ENCODE measurements at regions not wholly inside any gene's neighbourhood (a gene's known extent, or its start where the extent isn't known, plus 50 kb on each side); places are given as distances from the start of the nearest gene placed in this dataset.
"Not testable (repeated sequence)": the region's sequence is repeated elsewhere in the genome, so short reads cannot be mapped to it uniquely, and the experiment has no call there.

DNA sequence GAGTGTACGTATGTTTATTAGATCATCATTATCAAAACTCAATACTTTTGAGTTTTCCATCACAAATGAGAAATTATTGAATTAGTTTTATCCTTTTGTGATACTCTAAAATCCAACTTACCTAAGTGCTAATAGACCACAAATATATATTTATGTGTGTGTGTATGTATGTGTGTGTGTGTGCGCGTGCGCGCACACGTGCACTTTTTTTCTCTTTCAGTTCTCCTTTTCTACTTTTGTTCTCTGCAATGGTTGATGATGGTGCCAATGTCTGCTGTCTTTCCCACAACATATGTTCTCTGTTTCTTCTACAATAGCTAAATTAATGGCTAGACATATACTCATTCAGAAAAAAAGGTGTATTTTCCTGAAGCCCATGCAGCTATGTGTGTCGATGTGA lies 571.6 kb upstream of the ARPP21 start:
- DNase-seq = no peak

DNA sequence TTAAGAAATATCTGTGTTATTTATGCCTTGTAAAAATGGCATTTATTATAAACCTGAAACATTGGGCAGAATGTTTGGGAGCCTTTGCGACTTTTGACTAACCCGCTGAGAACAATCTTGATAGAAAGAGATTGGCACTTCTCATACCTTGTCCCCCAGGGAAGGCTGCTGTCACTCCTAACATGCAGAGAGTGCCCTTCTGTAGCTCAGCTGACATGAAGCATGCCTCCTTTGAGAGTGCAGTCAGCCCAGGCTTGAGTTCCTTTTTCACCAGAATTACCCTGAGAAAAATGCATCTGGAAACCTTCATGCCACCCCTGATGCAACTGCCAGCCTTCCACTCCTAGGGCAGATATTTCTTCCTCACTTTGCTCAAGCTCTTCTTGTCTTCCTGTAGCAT lies 569.2 kb upstream of the ARPP21 start:
- no peak for DNase-seq

DNA sequence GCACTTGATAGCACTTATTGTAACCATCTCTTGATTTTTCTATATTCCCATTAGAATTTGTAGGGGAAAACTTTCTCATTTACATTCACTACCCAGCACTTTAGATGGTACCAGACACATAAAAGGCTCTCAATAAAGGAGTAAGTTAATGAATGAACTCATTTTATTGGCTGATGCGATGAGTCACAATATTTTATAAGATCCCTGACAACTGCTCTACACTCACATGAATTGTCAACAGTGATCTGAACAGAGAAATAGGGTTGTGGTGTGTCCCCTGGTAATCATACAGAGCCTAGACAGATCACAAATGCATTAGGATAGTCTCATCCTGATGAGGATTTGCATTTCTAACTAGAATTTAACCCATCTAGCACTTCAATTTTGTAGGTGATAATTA lies 567.6 kb upstream of the ARPP21 start:
- no peak for DNase-seq

DNA sequence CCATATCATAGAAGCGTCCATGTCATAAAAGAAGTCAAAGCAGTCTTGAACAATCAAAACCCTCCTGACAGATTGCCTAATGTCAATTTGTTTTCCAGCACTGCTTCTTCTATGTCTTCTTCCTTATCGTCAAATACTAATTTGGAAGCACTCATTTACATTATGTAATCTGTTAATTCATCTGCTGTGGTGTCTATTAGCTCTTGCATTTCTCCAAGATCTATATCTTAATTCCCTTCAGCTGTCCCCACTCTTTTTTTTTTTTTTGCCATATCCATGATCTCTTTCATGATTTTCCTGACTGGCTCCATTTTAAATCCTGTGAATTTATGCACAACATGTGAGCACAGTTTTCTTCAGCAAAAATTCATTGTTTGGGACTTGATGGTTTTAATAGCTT lies 560.5 kb upstream of the ARPP21 start:
- no peak for DNase-seq

DNA sequence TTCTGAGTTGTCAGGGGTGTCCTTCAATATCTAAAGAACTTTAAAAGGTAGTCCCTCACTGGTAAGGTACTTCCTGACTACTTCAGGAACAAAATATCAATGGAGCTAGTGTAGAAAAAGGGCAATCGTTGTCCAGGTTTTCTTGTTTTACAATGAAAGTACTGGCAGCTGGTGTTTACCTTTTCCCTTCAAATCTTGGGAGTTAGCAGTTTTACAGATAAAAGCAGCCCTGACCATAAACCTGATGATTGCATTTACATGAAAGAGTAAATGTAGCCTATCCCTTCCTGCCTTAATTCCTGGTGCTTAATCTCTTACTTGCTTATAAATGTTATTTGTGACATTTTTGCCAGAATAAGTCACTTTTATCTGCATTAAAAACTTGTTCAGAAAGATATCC lies 559.9 kb upstream of the ARPP21 start:
- no peak for DNase-seq

DNA sequence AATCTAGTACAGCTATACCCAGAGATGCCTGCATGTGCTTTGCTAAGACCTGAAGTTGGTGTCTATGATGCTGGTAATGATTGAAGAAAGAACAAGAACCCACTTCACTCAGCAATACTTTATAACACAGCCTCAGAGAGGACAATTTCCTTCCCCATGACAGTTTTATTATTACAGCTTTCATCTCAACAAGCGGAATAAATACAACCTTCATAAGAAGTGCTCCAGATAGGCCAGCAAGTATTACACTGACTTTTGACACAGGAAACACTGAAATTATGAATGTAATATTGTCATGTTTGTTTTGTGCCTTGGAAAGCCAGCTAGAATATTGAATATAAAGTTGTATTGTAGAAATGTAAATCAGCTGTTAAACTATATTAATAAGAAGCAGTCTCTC lies 557.4 kb upstream of the ARPP21 start:
- DNase-seq = no peak

DNA sequence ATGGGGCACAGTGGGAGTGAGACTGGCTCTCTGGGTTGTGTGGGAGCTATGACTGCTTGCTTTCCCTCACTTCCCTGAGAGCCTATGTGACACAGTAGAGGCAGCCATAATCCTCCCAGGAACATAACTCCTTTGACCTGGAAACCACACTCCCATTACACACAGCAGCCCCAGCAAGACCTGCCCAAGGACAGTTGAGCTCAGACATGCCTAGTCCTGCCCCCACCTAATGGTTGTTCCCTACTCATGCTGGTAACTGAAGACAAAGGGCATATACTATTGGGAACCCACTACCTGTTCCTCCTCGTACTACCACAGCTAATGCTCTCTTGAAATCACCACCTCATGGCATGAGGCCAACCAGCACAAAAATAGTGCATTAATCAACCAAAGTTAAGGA lies 550.4 kb upstream of the ARPP21 start:
- DNase-seq = no peak

DNA sequence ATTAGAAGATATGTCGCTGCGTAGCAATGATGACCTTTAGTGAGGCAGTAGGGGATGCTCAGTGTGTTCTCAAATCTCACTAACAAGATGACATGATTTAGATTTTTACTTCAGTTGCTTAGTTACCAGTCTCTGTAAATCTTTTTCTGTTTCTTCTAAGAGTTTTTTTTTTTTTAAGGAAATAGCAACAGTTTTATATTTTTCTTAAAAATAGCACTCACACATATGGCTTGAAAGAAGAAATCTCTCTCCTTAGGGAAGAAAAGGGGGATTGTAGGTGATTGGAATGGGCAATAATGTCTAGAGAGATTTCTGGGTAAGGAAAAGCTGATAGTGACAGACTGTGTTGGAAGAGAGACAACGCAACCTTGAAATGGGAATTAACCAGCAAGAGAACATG lies 524.6 kb upstream of the ARPP21 start:
- no peak for DNase-seq

DNA sequence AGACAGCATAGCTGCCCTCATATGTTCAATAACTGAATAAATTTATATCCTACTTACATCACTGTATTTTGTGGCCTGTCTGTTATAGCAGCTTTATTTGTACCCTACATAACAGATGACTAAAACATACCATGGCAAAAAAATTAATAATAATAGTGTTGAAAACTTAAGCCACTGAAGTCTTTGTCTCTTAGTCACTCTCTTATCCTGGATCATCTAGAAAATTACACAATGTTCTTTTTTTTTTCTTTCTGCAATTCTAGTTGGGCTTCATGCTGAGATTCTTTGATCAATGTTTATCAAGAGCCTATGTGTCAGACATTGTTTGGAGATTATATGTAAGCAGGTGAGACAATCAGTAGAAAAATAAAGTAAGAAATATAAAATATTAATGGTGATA lies 519.3 kb upstream of the ARPP21 start:
- no peak for DNase-seq

DNA sequence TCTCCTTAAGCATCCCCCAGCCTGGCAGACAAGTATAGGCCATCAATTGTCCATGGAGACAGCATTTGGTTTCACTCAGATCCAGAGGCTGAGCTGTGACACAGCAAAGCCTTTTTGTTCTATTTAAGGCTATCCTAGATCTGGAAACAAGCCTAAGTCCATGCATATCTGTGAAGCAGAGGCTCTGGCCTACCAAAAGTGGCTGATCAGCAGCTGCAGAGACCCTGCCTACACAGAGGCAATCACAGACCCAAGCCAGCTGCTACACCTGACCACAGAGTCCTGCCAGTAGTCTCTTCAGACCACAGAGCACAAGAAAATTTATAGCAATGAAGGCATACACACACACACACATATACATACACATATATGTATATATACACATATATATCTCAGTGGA lies 501.7 kb upstream of the ARPP21 start:
- DNase-seq = no peak

DNA sequence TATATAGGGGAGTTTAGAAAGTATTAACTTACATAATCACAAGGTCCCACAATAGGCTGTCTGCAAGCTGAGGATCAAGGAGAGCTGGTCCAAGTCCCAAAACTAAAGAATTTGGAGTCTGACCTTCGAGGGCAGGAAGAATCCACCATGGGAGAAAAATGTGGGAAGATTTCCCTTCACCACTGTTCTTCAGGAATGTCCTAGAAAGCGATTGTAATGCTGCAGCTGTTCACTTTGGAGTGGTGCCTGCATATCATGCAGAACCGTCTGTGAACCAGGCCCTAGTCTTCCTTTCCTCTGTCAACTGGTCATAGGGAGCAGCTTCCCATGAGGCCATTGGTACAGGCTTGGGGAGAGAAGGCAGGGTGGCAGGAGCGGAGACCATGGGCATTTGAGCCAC lies 497.9 kb upstream of the ARPP21 start:
- DNase-seq = no peak

DNA sequence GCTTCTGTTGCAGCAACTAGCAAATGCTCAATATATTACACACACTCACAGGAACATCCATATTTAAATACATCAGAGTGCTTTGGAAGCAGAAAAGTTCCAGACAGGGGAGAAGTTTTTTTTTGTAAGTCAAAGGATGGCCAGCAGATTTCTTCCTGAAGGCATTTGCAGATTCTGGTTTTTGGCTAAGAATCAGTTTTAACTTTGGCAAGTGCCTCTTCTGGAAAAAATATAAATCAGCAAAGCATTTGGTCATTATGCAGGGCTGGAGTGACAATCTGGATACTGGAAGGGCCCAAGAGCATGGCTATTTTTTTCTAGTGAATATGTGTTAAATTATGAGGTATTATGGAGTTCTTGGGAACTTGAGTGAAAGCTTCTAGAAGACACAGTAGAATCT lies 495.3 kb upstream of the ARPP21 start:
- no peak for DNase-seq

DNA sequence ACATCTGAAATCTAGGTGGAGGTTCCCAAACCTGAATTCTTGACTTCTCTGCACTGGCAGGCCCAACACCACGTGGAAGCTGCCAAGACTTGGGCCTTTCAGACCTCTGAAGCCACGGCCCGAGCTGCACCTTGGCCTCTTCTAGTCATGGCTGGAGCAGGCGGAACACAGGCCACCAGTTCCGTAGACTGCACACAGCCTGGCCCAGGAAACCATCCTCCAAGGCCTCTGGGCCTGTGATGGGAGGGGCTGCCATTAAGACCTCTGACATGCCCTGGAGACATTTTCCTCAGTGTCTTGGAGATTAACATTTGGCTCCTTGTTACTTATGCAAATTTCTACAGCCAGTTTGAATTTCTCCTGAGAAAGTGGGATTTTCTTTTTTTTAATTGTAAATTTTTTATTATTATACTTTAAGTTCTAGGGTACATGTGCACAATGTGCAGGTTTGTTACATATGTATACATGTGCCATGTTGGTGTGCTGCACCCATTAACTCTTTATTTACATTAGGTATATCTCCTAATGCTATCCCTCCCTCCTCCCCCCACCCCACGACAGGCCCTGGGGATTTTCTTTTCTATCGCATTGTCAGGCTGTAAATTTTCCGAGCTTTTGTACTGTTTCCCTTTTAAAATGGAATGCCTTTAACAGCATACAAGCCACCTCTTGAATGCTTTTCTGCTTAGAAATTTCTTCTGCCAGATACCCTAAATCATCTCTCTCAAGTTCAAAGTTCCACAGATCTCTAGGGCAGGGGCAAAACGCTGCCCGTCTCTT lies 492.9 kb upstream of the ARPP21 start:
- not testable (repeated sequence) for DNase-seq

DNA sequence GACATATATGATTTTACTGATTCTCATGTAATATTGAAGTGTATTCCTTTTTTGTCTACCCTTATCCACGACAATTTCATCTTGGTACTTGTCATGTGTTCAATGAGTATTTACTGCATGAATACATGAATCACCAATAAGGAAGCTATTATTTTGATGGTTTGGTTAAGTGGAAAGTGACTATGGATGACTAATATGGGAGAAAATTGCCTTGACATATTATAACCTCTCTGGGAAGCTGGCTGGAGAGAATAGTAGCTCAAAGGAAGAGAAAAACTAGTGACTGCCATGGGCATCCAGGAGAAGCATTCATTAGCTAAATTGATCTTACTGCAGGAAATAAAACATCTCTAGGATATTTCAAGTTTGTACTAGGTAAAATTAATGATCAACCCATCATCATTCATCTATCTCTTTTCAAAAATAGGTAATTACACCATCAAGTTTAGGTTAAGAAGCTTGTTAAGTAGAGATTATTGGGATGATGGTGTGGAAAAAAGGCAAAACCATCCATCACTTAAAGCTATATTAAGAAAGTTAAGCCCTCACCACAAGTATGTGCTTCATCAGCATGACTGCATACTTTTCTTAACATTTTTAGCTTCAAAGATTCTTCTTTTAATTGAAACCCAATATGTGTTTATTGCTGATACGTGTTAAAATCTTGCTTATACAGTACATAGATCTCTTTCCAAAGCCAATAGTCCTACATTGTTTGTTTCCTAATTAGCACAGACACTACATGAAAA lies 455.2 kb upstream of the ARPP21 start:
- no peak for DNase-seq

DNA sequence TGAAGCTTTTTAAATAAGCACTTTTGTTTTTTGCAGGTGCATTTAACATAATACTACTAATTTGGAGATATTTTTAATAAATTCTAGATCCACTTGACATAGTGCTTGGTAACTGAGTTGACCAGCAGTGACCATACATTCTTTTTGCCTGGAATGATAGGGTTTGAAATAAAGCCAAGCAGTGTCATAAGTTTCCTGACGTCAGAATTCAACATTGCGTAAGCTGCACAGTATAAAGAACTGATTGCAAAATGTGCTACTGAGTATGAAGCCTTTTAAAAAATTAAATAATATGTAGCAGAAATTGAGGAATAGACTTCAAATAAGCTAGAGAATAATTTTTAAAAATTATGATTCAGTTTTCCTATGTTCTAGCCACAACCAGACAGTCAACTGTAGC lies 454.6 kb upstream of the ARPP21 start:
- DNase-seq = no peak

DNA sequence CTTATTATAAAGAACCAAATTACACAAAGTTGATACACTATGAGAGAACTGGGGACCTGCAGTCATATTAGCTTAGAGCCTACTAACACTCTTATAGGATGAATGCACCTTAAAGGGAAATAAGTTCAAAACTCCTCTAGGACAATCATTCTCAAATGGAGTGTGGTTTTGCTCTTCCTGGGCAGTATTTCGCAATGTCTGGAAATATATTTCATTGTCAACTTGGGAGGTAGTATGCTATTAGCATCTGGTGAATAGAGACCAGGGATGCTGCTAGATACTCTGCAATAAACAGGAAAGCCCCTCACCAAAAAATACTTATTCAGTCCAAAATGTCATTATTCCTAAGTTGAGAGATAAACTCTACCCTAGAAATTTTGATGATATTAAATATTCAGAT lies 451.4 kb upstream of the ARPP21 start:
- no peak for DNase-seq

DNA sequence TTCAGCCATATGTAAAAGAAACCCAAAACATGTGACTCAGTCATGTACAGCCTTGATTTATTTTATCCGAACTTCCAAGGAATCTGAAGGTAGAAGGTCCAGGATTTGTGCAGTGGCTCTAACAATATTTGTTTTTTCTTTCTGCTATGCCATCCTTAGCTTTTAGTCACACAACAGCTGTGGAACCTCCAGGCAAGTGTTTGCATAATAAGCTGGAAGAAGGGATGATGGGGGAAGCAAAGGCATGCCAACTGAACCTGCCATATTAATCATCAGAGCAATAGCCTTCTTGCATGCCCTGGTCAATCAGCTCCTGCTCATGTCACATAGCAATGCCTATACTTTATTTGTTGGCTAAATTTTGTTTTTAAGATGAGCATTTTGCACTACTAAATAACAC lies 444.7 kb upstream of the ARPP21 start:
- no peak for DNase-seq

DNA sequence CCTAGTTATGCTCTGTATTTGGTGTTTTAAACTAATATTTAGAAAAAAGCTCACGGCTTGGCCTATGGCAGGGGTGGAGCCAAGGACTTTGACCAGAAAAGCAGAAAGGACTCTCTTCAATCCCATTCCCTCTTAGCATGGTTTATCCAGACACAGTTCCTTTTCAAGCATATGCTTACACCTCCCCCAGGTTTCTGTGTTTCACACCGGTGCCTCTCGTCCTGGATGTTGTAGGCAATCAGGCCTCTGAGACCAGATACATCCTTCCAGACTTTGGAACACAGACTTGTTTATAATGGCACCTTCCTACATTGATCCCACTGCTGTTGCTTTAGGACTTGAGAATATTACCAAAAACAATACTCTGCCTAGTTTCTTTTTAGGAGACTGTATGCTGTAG lies 440.5 kb upstream of the ARPP21 start:
- DNase-seq = no peak

DNA sequence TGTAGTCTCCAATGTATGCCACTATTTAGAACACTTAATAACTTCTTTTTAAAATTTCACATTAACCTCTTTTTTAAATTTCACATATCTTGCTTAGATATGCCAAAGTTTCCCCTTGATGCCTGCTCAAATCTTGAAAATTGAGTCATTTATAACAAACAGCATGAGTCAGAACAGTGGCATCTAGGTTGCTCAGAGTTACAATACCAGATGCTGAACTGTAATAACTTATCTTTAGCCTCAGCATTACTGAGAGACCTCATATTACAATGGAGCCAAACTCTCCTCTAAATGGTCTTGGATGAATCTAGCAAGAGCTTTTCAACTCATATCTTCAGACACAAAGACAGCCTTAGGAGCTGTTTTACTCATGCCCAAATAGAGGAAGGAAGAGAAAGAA lies 439.3 kb upstream of the ARPP21 start:
- DNase-seq = no peak

DNA sequence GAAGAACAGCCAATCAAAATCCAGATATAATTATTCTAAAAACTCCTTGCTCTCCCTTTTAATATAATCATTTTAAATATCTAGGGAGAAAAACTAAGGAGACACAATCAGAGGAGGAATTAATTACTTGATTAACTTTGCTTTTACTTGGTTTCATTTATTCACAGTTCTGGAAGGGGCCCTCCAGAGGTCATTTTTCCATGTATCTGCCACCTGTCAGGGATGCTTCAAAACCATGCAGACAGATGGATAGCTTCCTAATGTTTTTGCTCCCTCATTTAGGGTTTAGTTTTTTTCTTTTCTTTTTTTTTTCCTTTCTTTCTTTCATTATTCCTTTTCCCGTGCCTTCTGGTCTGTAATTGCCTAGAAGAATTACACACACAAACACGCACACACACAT lies 438.1 kb upstream of the ARPP21 start:
- no peak for DNase-seq

DNA sequence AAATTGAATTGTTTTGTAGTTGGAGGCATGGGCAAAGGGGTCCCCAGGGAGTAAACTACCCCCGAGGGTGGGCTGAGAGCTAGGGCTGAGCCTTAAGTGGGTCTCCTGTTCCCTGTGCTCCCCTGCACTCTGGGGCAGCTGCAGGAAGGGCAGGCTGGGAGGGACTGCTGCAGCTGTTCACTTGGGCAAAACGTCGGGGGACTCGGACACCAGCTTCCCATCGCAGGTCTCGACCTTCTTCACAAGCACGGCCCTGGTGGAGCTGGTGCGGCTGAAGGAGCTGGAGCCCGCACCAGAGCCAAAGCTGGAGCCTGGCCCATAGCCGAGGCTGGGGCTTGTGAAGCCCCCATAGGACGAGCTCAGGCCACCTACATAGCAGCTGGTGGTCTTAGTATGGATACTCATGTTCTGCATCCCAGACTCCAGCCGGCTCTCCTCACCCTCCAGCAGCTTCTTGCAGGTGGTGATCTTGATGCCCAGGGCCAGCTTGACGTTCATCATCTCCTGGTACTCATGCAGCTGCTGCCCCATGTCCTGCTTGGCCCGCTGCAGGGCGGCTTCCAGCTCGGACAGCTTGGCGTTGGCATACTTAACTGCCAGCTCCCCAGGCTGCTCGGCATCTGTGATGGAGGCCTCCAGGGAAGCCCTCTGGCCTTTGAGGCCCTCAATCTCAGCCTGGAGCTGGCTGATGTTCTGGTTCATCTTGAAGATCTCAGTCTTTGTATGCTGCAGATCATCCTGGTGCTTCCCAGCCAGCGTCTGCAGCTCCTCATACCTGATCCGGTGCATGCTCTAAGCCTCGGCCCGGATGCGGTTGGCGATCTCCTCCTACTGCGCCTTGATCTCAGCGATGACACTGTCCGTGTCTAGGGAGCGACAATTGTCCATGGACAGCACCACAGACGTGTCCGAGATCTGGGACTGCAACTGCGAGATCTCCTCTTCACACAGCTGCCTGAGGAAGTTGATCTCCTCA lies 423.5 kb upstream of the ARPP21 start:
- DNase-seq = no peak

DNA sequence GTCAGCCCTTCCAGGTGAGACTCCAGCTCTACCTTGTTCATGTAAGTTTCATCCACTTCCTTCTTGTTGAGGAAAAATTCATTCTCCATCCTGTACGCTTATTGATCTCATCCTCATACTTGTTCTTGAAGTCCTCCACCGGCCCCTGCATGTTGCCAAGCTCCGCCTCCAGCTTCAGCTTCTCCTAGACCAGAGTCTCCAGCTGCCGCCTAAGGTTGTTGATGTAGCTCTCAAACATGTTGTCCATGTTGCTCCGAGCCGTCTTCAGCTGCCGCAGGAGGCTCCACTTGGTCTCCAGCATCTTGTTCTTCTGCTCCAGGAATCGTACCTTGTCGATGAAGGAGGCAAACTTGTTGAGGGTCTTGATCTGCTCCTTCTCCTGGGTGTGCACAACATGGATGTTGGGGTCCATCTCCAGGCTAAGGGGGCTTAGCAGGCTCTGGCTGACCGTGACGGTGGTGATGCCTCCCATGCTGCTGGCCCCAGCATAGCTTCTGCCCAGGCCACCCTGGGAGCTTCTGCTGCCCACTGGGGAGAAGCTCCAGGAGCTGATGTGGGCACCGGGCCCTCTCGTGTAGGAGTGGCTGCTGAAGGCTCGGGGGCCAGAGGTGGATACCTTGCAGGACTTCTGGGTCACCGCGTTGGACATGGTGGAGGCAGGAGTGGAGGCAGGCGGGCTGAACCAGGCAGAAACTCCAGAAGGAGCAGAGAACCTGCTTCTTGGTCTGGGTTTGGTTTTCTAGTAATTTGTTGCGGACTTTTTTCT lies 422.6 kb upstream of the ARPP21 start:
- no peak for DNase-seq
